T-helper 1 cell (primary cell): ENCODE measurements at regions not wholly inside any gene's neighbourhood (a gene's known extent, or its start where the extent isn't known, plus 50 kb on each side); places are given as distances from the start of the nearest gene placed in this dataset.

Experiments
- DNase-seq, 5 donors: peaks; one replicate each; pipeline ENCODE4 v3.0.0-alpha.2; 2012 to 2020

- DNase-seq: no peak
Measured at GRCh38 chr2:128403814-128404708, 85.4 kb upstream of the HS6ST1 start.

GRCh38 chr2:128404709-128405466, 86.2 kb upstream of the HS6ST1 start:
- DNase-seq: no peak

GRCh38 chr2:128405467-128405900, 86.8 kb upstream of the HS6ST1 start:
- DNase-seq: no peak

- no peak for DNase-seq
Measured at GRCh38 chr2:128405981-128406613, 87.4 kb upstream of the HS6ST1 start.

GRCh38 chr2:128406736-128407554, 88.3 kb upstream of the HS6ST1 start:
- DNase-seq: no peak

- no peak for DNase-seq
Measured at GRCh38 chr2:128408349-128409305, 90.0 kb upstream of the HS6ST1 start.

- no peak for DNase-seq
Measured at GRCh38 chr2:128409326-128410034, 90.8 kb upstream of the HS6ST1 start.

- no peak for DNase-seq
Measured at GRCh38 chr2:128410035-128410757, 91.5 kb upstream of the HS6ST1 start.

- DNase-seq: no peak
Measured at GRCh38 chr2:128410758-128411215, 92.1 kb upstream of the HS6ST1 start.

GRCh38 chr2:128411431-128411830, 92.8 kb upstream of the HS6ST1 start:
- no peak for DNase-seq

- no peak for DNase-seq
Measured at GRCh38 chr2:128412181-128412871, 93.7 kb upstream of the HS6ST1 start.

- no peak for DNase-seq
Measured at GRCh38 chr2:128413014-128413717, 94.5 kb upstream of the HS6ST1 start.

GRCh38 chr2:128413718-128414341, 95.2 kb upstream of the HS6ST1 start:
- no peak for DNase-seq

- DNase-seq: no peak
Measured at GRCh38 chr2:128414351-128414750, 95.7 kb upstream of the HS6ST1 start.

- DNase-seq: no peak
Measured at GRCh38 chr2:128414946-128415778, 96.5 kb upstream of the HS6ST1 start.

- DNase-seq: no peak
Measured at GRCh38 chr2:128415779-128416061, 97.1 kb upstream of the HS6ST1 start.

- DNase-seq: no peak
Measured at GRCh38 chr2:128416109-128416785, 97.6 kb upstream of the HS6ST1 start.
